ENCODE measurements at regions not wholly inside any gene's neighbourhood (a gene's known extent, or its start where the extent isn't known, plus 50 kb on each side); places are given as distances from the start of the nearest gene placed in this dataset.

- TF ChIP-seq CTCF (IDR thresholded peaks at IDR 0.05) = no peak
- no peak for TF ChIP-seq POLR2AphosphoS5 (IDR thresholded peaks at IDR 0.05; ENCODE audit: low read depth, low read length)
- no peak for TF ChIP-seq SIN3A (IDR thresholded peaks at IDR 0.05; ENCODE audit: borderline replicate concordance, insufficient read depth, low read depth, low read length)
These were observed 71.8 kb upstream of the MAX start for GRCh38 chr14:65173973-65174693.

Data from Panc1 (cell line).